Endodermal cell (in vitro differentiated cells): ENCODE measurements at regions not wholly inside any gene's neighbourhood (a gene's known extent, or its start where the extent isn't known, plus 50 kb on each side); places are given as distances from the start of the nearest gene placed in this dataset.

Experiments used
- DNase-seq: peaks from one replicate; pipeline ENCODE4 v3.0.0-alpha.2; 2017
- H3K27ac ChIP-seq: 2 replicates; pipeline ENCODE4 v1.5.1; 2013; ENCODE audit warnings: mild to moderate bottlenecking, low read depth, low read length, moderate library complexity
- H3K27me3 ChIP-seq: 2 replicates; pipeline ENCODE4 v1.6.1; 2013; ENCODE audit warnings: mild to moderate bottlenecking, low read length, moderate library complexity; ENCODE audit not compliant: insufficient read depth, control insufficient read depth, poor library complexity, severe bottlenecking
- H3K36me3 ChIP-seq: 2 replicates; pipeline ENCODE4 v1.7.0; 2013; ENCODE audit warnings: mild to moderate bottlenecking, low read length, moderate library complexity; ENCODE audit not compliant: control insufficient read depth, insufficient read depth
- H3K4me1 ChIP-seq: one replicate; pipeline ENCODE4 v1.7.0; 2013; ENCODE audit warnings: low read length; ENCODE audit not compliant: control insufficient read depth, insufficient read depth
- H3K4me3 ChIP-seq: 2 replicates; pipeline ENCODE4 v1.5.1; 2013; ENCODE audit warnings: mild to moderate bottlenecking, low read length, moderate library complexity
- H3K9ac ChIP-seq: 2 replicates; pipeline ENCODE4 v1.6.1; 2013; ENCODE audit warnings: mild to moderate bottlenecking, low read length, moderate library complexity; ENCODE audit not compliant: poor library complexity, severe bottlenecking; ENCODE audit errors: extremely low read depth
- H3K9me3 ChIP-seq: 2 replicates; pipeline ENCODE4 v1.6.1; 2013; ENCODE audit warnings: mild to moderate bottlenecking, low read length, moderate library complexity; ENCODE audit not compliant: control insufficient read depth
- H3K27ac Mint-ChIP-seq: 2 replicates; pipeline ENCODE4 v1.8.0; 2020; ENCODE audit warnings: mixed read lengths
- H3K27me3 Mint-ChIP-seq: 2 replicates; pipeline ENCODE4 v1.8.0; 2021; ENCODE audit warnings: mild to moderate bottlenecking, mixed read lengths; ENCODE audit not compliant: insufficient read depth
- H3K36me3 Mint-ChIP-seq: 2 replicates; pipeline ENCODE4 v1.8.0; 2020; ENCODE audit warnings: low read depth, mixed read lengths
- H3K4me1 Mint-ChIP-seq: 2 replicates; pipeline ENCODE4 v1.8.0; 2020; ENCODE audit warnings: mixed read lengths
- H3K4me3 Mint-ChIP-seq: 2 replicates; pipeline ENCODE4 v1.8.0; 2020; ENCODE audit warnings: mild to moderate bottlenecking, moderate library complexity, mixed read lengths
- H3K9me3 Mint-ChIP-seq: 2 replicates; pipeline ENCODE4 v1.8.0; 2020; ENCODE audit warnings: mild to moderate bottlenecking, mixed read lengths
- CTCF ChIP-seq: fragments of 200-600 bp; sonication (generic); conservative IDR thresholded peaks from 2 replicates; pipeline ENCODE4 v1.5.0; 2021; ENCODE audit warnings: antibody characterized with exemption, mild to moderate bottlenecking
- WGBS, 2 experiments: methylation state at CpG; one replicate each; pipeline versions ENCODE4 v1.1.5 to v1.1.7; 2013; ENCODE audit warnings: missing lambda C conversion rate in 2 of 2, mixed read lengths in 1 of 2; ENCODE audit not compliant: insufficient coverage in 1 of 2, insufficient read length in 1 of 2; 5-methylcytosine and 5-hydroxymethylcytosine counted together

- Mint-ChIP-seq H3K4me3 (no peak overlapping the region), H3K27me3 (no peaks in the 10 kb centered on the region), H3K36me3 (no peaks in the 10 kb centered on the region), H3K9me3 (peaks cover 8% of the 10 kb centered on the region), H3K27ac (no peak overlapping the region), H3K4me1 (no peaks in the 10 kb centered on the region)
- DNase-seq: no peak
- Histone ChIP-seq H3K4me1 (no peaks in the 10 kb centered on the region), H3K27ac (no peak overlapping the region), H3K9ac (no peak overlapping the region), H3K4me3 (no peak overlapping the region), H3K9me3 (peaks cover 5% of the 10 kb centered on the region), H3K36me3 (no peaks in the 10 kb centered on the region), H3K27me3 (no peaks in the 10 kb centered on the region)
- TF ChIP-seq CTCF: no peak
- 85 to 93% methylated on average over 2 of the region's 2 CpGs for WGBS, 2 experiments
Observed at GRCh38 chr13:73157031-73157430, 98.2 kb downstream of the KLF5 start.

- Histone ChIP-seq H3K36me3 (no peaks in the 10 kb centered on the region), H3K27ac (no peak overlapping the region), H3K9ac (no peak overlapping the region), H3K4me3 (no peak overlapping the region), H3K4me1 (no peaks in the 10 kb centered on the region), H3K9me3 (no peaks in the 10 kb centered on the region), H3K27me3 (no peaks in the 10 kb centered on the region)
- H3K4me1 Mint-ChIP-seq: peaks cover 8% of the 10 kb centered on the region
- no peak overlapping the region for H3K4me3 Mint-ChIP-seq
- TF ChIP-seq CTCF: no peak
- no peaks in the 10 kb centered on the region for H3K27me3 Mint-ChIP-seq
- DNase-seq: no peak
- no peaks in the 10 kb centered on the region for H3K9me3 Mint-ChIP-seq
- WGBS, 2 experiments: 96 to 100% methylated on average over 1 of the region's 2 CpGs
- H3K36me3 Mint-ChIP-seq: no peaks in the 10 kb centered on the region
- H3K27ac Mint-ChIP-seq: no peak overlapping the region
Observed at GRCh38 chr13:73146707-73147106, 87.9 kb downstream of the KLF5 start.

GRCh38 chr13:73142071-73142470 lies 83.3 kb downstream of the KLF5 start:
- TF ChIP-seq CTCF: no peak
- Histone ChIP-seq H3K9ac (no peak overlapping the region), H3K27me3 (no peaks in the 10 kb centered on the region), H3K9me3 (no peaks in the 10 kb centered on the region), H3K27ac (no peak overlapping the region), H3K36me3 (no peaks in the 10 kb centered on the region), H3K4me3 (no peak overlapping the region), H3K4me1 (peaks cover 14% of the 10 kb centered on the region)
- Mint-ChIP-seq H3K27me3 (no peaks in the 10 kb centered on the region), H3K27ac (no peak overlapping the region), H3K9me3 (no peaks in the 10 kb centered on the region), H3K4me1 (peaks cover 38% of the 10 kb centered on the region), H3K4me3 (no peak overlapping the region), H3K36me3 (no peaks in the 10 kb centered on the region)
- no peak for DNase-seq
- WGBS, 2 experiments: 88 to 95% methylated on average over 5 of the region's 5 CpGs
